ENCODE measurements at regions not wholly inside any gene's neighbourhood (a gene's known extent, or its start where the extent isn't known, plus 50 kb on each side); places are given as distances from the start of the nearest gene placed in this dataset.

DNA sequence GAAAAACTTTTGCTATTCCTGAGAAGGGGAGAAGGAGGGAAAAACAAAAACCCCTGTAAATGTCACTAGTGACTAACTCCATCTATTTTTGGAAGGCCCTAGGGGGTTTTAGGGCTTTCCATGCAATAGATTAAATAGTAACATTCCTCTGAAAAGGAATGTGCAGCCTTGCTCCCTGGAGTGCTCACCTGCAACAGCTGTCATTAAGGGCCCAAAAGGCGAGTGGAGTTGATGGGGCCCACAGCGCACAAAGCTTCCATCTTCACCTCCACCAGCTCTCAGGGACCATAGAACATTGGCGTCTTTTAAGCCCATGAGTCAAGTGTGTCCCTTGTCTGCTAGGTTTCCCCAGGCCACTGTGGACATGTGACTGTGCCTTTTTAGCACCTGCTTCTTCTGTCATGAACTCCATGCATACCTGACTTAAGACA, 58.0 kb upstream of the IL6 start:
- TF ChIP-seq POLR2A (IDR thresholded peaks at IDR 0.05; ENCODE audit: low read length) (no peak), GATA1 (IDR thresholded peaks at IDR 0.05; ENCODE audit: low read depth, low read length) (no peak)
